ENCODE measurements at regions not wholly inside any gene's neighbourhood (a gene's known extent, or its start where the extent isn't known, plus 50 kb on each side); places are given as distances from the start of the nearest gene placed in this dataset.

- no peak for TF ChIP-seq POLR2A (IDR thresholded peaks at IDR 0.05; ENCODE audit: low read depth, low read length)
- no peak for TF ChIP-seq POLR2AphosphoS5 (IDR thresholded peaks at IDR 0.05; ENCODE audit: low read depth, low read length)
- no peak for TF ChIP-seq TAF1 (IDR thresholded peaks at IDR 0.05; ENCODE audit: borderline replicate concordance, low read depth, low read length)
Measured at GRCh38 chr12:114508529-114509129, 102.7 kb upstream of the TBX5 start.

Data from GM12892 (cell line).